ENCODE measurements at regions not wholly inside any gene's neighbourhood (a gene's known extent, or its start where the extent isn't known, plus 50 kb on each side); places are given as distances from the start of the nearest gene placed in this dataset.

- no peaks in the 10 kb centered on the region for H3K9me3 ChIP-seq
- ATAC-seq (no peak), DNase-seq (no peak)
- intact Hi-C loops (cut with DNase I), result no loop called here
- no peak overlapping the region for H3K27ac ChIP-seq
- H3K4me3 ChIP-seq, result no peak overlapping the region
- H3K36me3 ChIP-seq, result no peaks in the 10 kb centered on the region
- no peaks in the 10 kb centered on the region for H3K27me3 ChIP-seq
- no peak for TF ChIP-seq CTCF (IDR thresholded peaks at IDR 0.05)
- no peaks in the 10 kb centered on the region for H3K4me1 ChIP-seq
Observed at GRCh38 chr6:23354004-23354403, 772.0 kb upstream of the NRSN1 start.

- Histone ChIP-seq H3K4me1 (no peaks in the 10 kb centered on the region), H3K4me3 (no peak overlapping the region), H3K9me3 (no peaks in the 10 kb centered on the region), H3K27me3 (no peaks in the 10 kb centered on the region), H3K36me3 (no peaks in the 10 kb centered on the region), H3K27ac (no peak overlapping the region)
- intact Hi-C loops (cut with DNase I), result no loop called here
- ATAC-seq (no peak), DNase-seq (no peak)
- TF ChIP-seq CTCF (IDR thresholded peaks at IDR 0.05), result no peak
Observed at GRCh38 chr6:23357185-23357766, 768.7 kb upstream of the NRSN1 start.

- intact Hi-C loops (cut with DNase I), result no loop called here
Observed at GRCh38 chr6:23365732-23366131, 760.3 kb upstream of the NRSN1 start.

GRCh38 chr6:23367311-23367710 is 758.7 kb upstream of the NRSN1 start:
- Histone ChIP-seq H3K4me1 (no peaks in the 10 kb centered on the region), H3K9me3 (no peaks in the 10 kb centered on the region), H3K27ac (no peak overlapping the region), H3K4me3 (no peak overlapping the region), H3K27me3 (no peaks in the 10 kb centered on the region), H3K36me3 (no peaks in the 10 kb centered on the region)
- DNase-seq (no peak), ATAC-seq (no peak)
- intact Hi-C loops (cut with DNase I), result no loop called here
- TF ChIP-seq CTCF (IDR thresholded peaks at IDR 0.05), result no peak

More at GRCh38 chr6:23365732-23366131, 760.3 kb upstream of the NRSN1 start:
- no peaks in the 10 kb centered on the region for H3K36me3 ChIP-seq
- no peaks in the 10 kb centered on the region for H3K4me1 ChIP-seq
- no peaks in the 10 kb centered on the region for H3K9me3 ChIP-seq
- H3K27me3 ChIP-seq, result no peaks in the 10 kb centered on the region
- DNase-seq (no peak), ATAC-seq (no peak)
- TF ChIP-seq CTCF (IDR thresholded peaks at IDR 0.05), result no peak
- H3K4me3 ChIP-seq, result no peak overlapping the region
- no peak overlapping the region for H3K27ac ChIP-seq

GRCh38 chr6:23368557-23368956 is 757.5 kb upstream of the NRSN1 start:
- Histone ChIP-seq H3K27me3 (no peaks in the 10 kb centered on the region), H3K4me3 (no peak overlapping the region), H3K4me1 (no peaks in the 10 kb centered on the region), H3K27ac (no peak overlapping the region), H3K9me3 (no peaks in the 10 kb centered on the region), H3K36me3 (no peaks in the 10 kb centered on the region)
- DNase-seq (no peak), ATAC-seq (no peak)
- intact Hi-C loops (cut with DNase I), result no loop called here
- TF ChIP-seq CTCF (IDR thresholded peaks at IDR 0.05), result no peak

GRCh38 chr6:23370051-23370450 is 756.0 kb upstream of the NRSN1 start:
- TF ChIP-seq CTCF (IDR thresholded peaks at IDR 0.05), result no peak
- intact Hi-C loops (cut with DNase I), result no loop called here
- Histone ChIP-seq H3K36me3 (no peaks in the 10 kb centered on the region), H3K4me1 (no peaks in the 10 kb centered on the region), H3K4me3 (no peak overlapping the region), H3K27me3 (no peaks in the 10 kb centered on the region), H3K9me3 (no peaks in the 10 kb centered on the region), H3K27ac (no peak overlapping the region)
- no peak for ATAC-seq
- no peak for DNase-seq
